Endothelial cell of umbilical vein (primary cell): ENCODE measurements at regions not wholly inside any gene's neighbourhood (a gene's known extent, or its start where the extent isn't known, plus 50 kb on each side); places are given as distances from the start of the nearest gene placed in this dataset.
"Not testable (repeated sequence)": the region's sequence is repeated elsewhere in the genome, so short reads cannot be mapped to it uniquely, and the experiment has no call there.

Experiments
- BruUV-seq: library from RNA; stranded (reverse); fragments of 400-500 nt; replicated peaks from 2 replicates; lab custom pipeline; 2021; lab: Mats Ljungman, UMichigan
- CTCF ChIA-PET: fragments of 300-600, 350-600 bp; sonication (Branson Sonifier 250); formaldehyde crosslinking; loops from one replicate; lab custom pipeline; 2021; ENCODE audit warnings: antibody characterized with exemption, inconsistent platforms; lab: Charles Lee
- POLR2A ChIA-PET: fragments of 300-600, 350-600 bp; sonication (Branson Sonifier 250); formaldehyde crosslinking; loops from one replicate; lab custom pipeline; 2021; ENCODE audit warnings: antibody characterized with exemption, inconsistent platforms; lab: Charles Lee
- DNase-seq: peaks from one replicate; pipeline ENCODE4 v3.0.0-alpha.2; 2011; ENCODE audit warnings: low read depth, low spot score
- FAIRE-seq: peaks from 2 replicates; lab custom pipeline; 2011; peaks lifted over from hg19 to GRCh38; lab: Jason Lieb, UNC
- H2AFZ ChIP-seq: 2 replicates; pipeline ENCODE4 v1.6.0; 2012; ENCODE audit warnings: low read depth, low read length, control low read depth, inconsistent platforms
- H3K27ac ChIP-seq: 2 replicates; pipeline ENCODE4 v1.5.1; 2011; ENCODE audit warnings: low read depth, mild to moderate bottlenecking, control low read depth, low read length, moderate library complexity; ENCODE audit not compliant: insufficient read depth
- H3K27me3 ChIP-seq, 2 experiments: 2 replicates each; pipeline versions ENCODE4 v1.6.0 to v1.6.1; 2011; ENCODE audit warnings: low read length in 2 of 2, mixed read lengths in 1 of 2; ENCODE audit not compliant: control insufficient read depth in 2 of 2, insufficient read depth in 2 of 2
- H3K36me3 ChIP-seq, 2 experiments: 2 replicates in 1 of 2; 3 replicates in 1 of 2; pipeline ENCODE4 v1.5.1; 2011; ENCODE audit warnings: low read length in 2 of 2, mild to moderate bottlenecking in 1 of 2, moderate library complexity in 1 of 2; ENCODE audit not compliant: control insufficient read depth in 2 of 2, insufficient read depth in 2 of 2; ENCODE audit errors: extremely low read depth in 1 of 2
- H3K4me1 ChIP-seq: 3 replicates; pipeline ENCODE4 v1.5.1; 2011; ENCODE audit warnings: mild to moderate bottlenecking, low read length; ENCODE audit not compliant: control insufficient read depth, insufficient read depth; ENCODE audit errors: extremely low read depth
- H3K4me2 ChIP-seq: 2 replicates; pipeline ENCODE4 v1.6.1; 2011; ENCODE audit warnings: low read length, control low read depth, mixed read lengths; ENCODE audit not compliant: insufficient read depth
- H3K4me3 ChIP-seq, 3 experiments: fragments of 200-600 bp in 1 of 3; sonication (generic), shearing (Covaris generic) in 1 of 3; replicated peaks in 1 of 3; 2 replicates each; pipeline ENCODE4 v1.5.1; 2011 to 2016; ENCODE audit warnings: control low read depth in 3 of 3, low read length in 3 of 3, mild to moderate bottlenecking in 2 of 3, inconsistent platforms in 1 of 3, low read depth in 1 of 3, moderate library complexity in 1 of 3; ENCODE audit not compliant: insufficient read depth in 1 of 3
- H3K79me2 ChIP-seq: 2 replicates; pipeline ENCODE4 v1.6.0; 2012; ENCODE audit warnings: low read length, inconsistent platforms; ENCODE audit not compliant: control insufficient read depth, insufficient read depth
- H3K9ac ChIP-seq: replicated peaks from 2 replicates; pipeline ENCODE3; 2011; ENCODE audit warnings: low read length, control low read depth; ENCODE audit not compliant: insufficient read depth; ENCODE audit errors: extremely low read depth
- H3K9me1 ChIP-seq: replicated peaks from 3 replicates; pipeline ENCODE4 v1.6.0; 2011; ENCODE audit warnings: mild to moderate bottlenecking, low read length; ENCODE audit not compliant: control insufficient read depth, insufficient read depth; ENCODE audit errors: extremely low read depth
- H3K9me3 ChIP-seq: replicated peaks from 2 replicates; pipeline ENCODE4 v1.5.1; 2012; ENCODE audit warnings: low read length, inconsistent platforms; ENCODE audit not compliant: control insufficient read depth, insufficient read depth
- H4K20me1 ChIP-seq: replicated peaks from 2 replicates; pipeline ENCODE3; 2011; ENCODE audit warnings: mild to moderate bottlenecking, low read length; ENCODE audit not compliant: control insufficient read depth, insufficient read depth; ENCODE audit errors: extremely low read depth
- CTCF ChIP-seq, 2 donors: IDR thresholded peaks; 1 replicate in 1 of 2; 2 replicates in 1 of 2; pipeline ENCODE4 v1.5.1; 2011; ENCODE audit warnings: low read length in 2 of 2, mild to moderate bottlenecking in 2 of 2, moderate library complexity in 2 of 2, control low read depth in 1 of 2, inconsistent platforms in 1 of 2, low read depth in 1 of 2; ENCODE audit not compliant: insufficient read depth in 1 of 2; ENCODE audit errors: extremely low read depth in 1 of 2
- EZH2 ChIP-seq: IDR thresholded peaks from 2 replicates; pipeline ENCODE4 v1.6.1; 2012; ENCODE audit warnings: borderline replicate concordance, low read depth, mild to moderate bottlenecking, moderate library complexity, low read length, inconsistent platforms; ENCODE audit not compliant: severe bottlenecking
- FOS ChIP-seq: IDR thresholded peaks from 2 replicates; pipeline ENCODE4 v1.6.1; 2011; ENCODE audit warnings: mild to moderate bottlenecking, low read length, moderate library complexity, borderline replicate concordance; ENCODE audit not compliant: insufficient read depth
- GATA2 ChIP-seq: IDR thresholded peaks from 2 replicates; pipeline ENCODE4 v1.7.0; 2011; ENCODE audit warnings: low read depth, mild to moderate bottlenecking, moderate library complexity, mixed read lengths, low read length; ENCODE audit not compliant: insufficient read length, insufficient read depth
- JUN ChIP-seq: IDR thresholded peaks from 2 replicates; pipeline ENCODE4 v1.6.1; 2011; ENCODE audit warnings: borderline replicate concordance, low read depth; ENCODE audit not compliant: insufficient read length, insufficient read depth
- MAX ChIP-seq: IDR thresholded peaks from 2 replicates; pipeline ENCODE4 v1.6.1; 2011; ENCODE audit not compliant: insufficient read depth, insufficient read length
- MYC ChIP-seq: IDR thresholded peaks from one replicate; pipeline ENCODE4 v1.6.1; 2011; ENCODE audit warnings: mild to moderate bottlenecking, low read depth, low read length
- POLR2A ChIP-seq: IDR thresholded peaks from 2 replicates; pipeline ENCODE4 v1.6.1; 2012; ENCODE audit warnings: low read depth, mild to moderate bottlenecking, control low read depth, low read length
- POLR2AphosphoS5 ChIP-seq: IDR thresholded peaks from 2 replicates; pipeline ENCODE4 v1.6.1; 2012; ENCODE audit warnings: low read depth, mild to moderate bottlenecking, control low read depth, low read length, moderate library complexity; ENCODE audit not compliant: insufficient read depth
- dilution Hi-C: fragments of 300-500 bp; cut with MboI; formaldehyde crosslinking; loops from one replicate; pipeline ENCODE4 v1.15.0; 2019; ENCODE audit warnings: low sequenced_read_pairs; ENCODE audit not compliant: extremely low pct_ligation_motif_present
- intact Hi-C: fragments of 100-400 bp; cut with micrococcal nuclease; formaldehyde crosslinking; loops from one replicate; pipeline ENCODE4 v1.10.0; 2022

DNA sequence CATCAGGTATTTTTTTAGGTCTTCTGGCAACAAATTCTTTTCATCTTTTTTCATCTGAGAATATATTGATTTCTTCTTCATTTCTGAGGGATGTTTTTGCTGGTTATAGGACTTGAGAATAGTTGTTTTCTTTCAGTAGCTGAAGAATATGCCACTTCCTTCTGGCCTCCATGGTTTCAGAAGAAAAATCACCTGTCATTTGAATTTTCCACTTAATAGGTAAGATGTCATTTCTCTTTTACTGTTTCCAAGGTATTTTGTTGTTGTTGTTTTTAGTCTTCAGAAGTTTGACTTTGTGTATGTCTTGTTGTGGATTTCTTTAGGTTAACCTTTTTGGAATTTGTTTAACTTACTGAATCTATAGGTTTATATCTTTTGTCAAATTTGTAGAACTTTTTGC lies 257.8 kb upstream of the AMIGO2 start:
- no peaks in the 10 kb centered on the region for H4K20me1 ChIP-seq
- no peaks in the 10 kb centered on the region for H3K27me3 ChIP-seq
- POLR2A ChIA-PET: no interaction called here
- no peaks in the 10 kb centered on the region for H3K9me1 ChIP-seq
- BruUV-seq: no TSS peak
- H2AFZ ChIP-seq: no peak overlapping the region
- CTCF ChIA-PET: no interaction called here
- H3K4me3 ChIP-seq: no peak overlapping the region
- FAIRE-seq (no peak), DNase-seq (no peak)
- no peak for TF ChIP-seq FOS
- no peak for TF ChIP-seq EZH2
- no peak for TF ChIP-seq JUN
- TF ChIP-seq GATA2: no peak
- no peak for TF ChIP-seq POLR2A
- no peak for TF ChIP-seq MAX
- no peak for TF ChIP-seq MYC
- TF ChIP-seq POLR2AphosphoS5: no peak
- no peak for TF ChIP-seq CTCF (IDR thresholded peaks at IDR 0.05; ENCODE audit: extremely low read depth in 1 of 2, insufficient read depth in 1 of 2, low read depth in 1 of 2, low read length in 2 of 2)
- no peak overlapping the region for H3K4me2 ChIP-seq
- H3K36me3 ChIP-seq: no peaks in the 10 kb centered on the region
- intact Hi-C loops: no loop called here
- dilution Hi-C loops: no loop called here
- no peaks in the 10 kb centered on the region for H3K4me1 ChIP-seq
- H3K27ac ChIP-seq: no peak overlapping the region
- no peak overlapping the region for H3K9ac ChIP-seq
- no peaks in the 10 kb centered on the region for H3K9me3 ChIP-seq
- no peaks in the 10 kb centered on the region for H3K79me2 ChIP-seq

- H3K79me2 ChIP-seq, H3K36me3 ChIP-seq, BruUV-seq, FAIRE-seq, H3K9ac ChIP-seq, H3K4me3 ChIP-seq, H3K27me3 ChIP-seq, POLR2A ChIA-PET, H3K4me2 ChIP-seq, H3K4me1 ChIP-seq, H3K27ac ChIP-seq, H4K20me1 ChIP-seq, H2AFZ ChIP-seq, H3K9me3 ChIP-seq, DNase-seq, dilution Hi-C loops, H3K9me1 ChIP-seq, intact Hi-C loops: not testable (repeated sequence)
- CTCF ChIA-PET: interaction anchor here (0.8 to 1.1 kb wide), 2 partner anchors 11 to 64 kb away, joined by 3 read pairs; no protein-coding TSS in a partner anchor
Observed at GRCh38 chr12:47333271-47333858, 253.6 kb upstream of the AMIGO2 start.
